ENCODE measurements at regions not wholly inside any gene's neighbourhood (a gene's known extent, or its start where the extent isn't known, plus 50 kb on each side); places are given as distances from the start of the nearest gene placed in this dataset.

GRCh38 chr5:17088051-17088450 lies 129.4 kb upstream of the BASP1 start:
- TF ChIP-seq GABPA (IDR thresholded peaks at IDR 0.05; ENCODE audit: low read depth): no peak
- no peak overlapping the region for H3K4me3 ChIP-seq (replicated peaks; ENCODE audit: insufficient read depth, low read length)
- no peak for DNase-seq (ENCODE audit: low read depth in 1 of 2, low spot score in 1 of 2)
- H3K27me3 ChIP-seq (ENCODE audit: insufficient read depth, poor library complexity, severe bottlenecking): no peaks in the 10 kb centered on the region
- H3K27ac ChIP-seq (replicated peaks): no peak overlapping the region

GRCh38 chr5:17089001-17089400 lies 128.4 kb upstream of the BASP1 start:
- TF ChIP-seq, protein P1, sequence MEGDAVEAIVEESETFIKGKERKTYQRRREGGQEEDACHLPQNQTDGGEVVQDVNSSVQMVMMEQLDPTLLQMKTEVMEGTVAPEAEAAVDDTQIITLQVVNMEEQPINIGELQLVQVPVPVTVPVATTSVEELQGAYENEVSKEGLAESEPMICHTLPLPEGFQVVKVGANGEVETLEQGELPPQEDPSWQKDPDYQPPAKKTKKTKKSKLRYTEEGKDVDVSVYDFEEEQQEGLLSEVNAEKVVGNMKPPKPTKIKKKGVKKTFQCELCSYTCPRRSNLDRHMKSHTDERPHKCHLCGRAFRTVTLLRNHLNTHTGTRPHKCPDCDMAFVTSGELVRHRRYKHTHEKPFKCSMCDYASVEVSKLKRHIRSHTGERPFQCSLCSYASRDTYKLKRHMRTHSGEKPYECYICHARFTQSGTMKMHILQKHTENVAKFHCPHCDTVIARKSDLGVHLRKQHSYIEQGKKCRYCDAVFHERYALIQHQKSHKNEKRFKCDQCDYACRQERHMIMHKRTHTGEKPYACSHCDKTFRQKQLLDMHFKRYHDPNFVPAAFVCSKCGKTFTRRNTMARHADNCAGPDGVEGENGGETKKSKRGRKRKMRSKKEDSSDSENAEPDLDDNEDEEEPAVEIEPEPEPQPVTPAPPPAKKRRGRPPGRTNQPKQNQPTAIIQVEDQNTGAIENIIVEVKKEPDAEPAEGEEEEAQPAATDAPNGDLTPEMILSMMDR (IDR thresholded peaks at IDR 0.05; ENCODE audit: insufficient read depth, low read length): no peak
- no peak for TF ChIP-seq SPI1 (IDR thresholded peaks at IDR 0.05; ENCODE audit: borderline replicate concordance, low read depth)
- TF ChIP-seq POLR2AphosphoS5 (IDR thresholded peaks at IDR 0.05; ENCODE audit: low read depth): no peak
- no peak for TF ChIP-seq REST (IDR thresholded peaks at IDR 0.05; ENCODE audit: insufficient replicate concordance, low read depth)
- no peak for TF ChIP-seq GABPA (IDR thresholded peaks at IDR 0.05; ENCODE audit: low read depth)
- no peak for DNase-seq (ENCODE audit: low read depth in 1 of 2, low spot score in 1 of 2)
- Histone ChIP-seq H3K27ac (replicated peaks) (no peak overlapping the region), H3K27me3 (ENCODE audit: insufficient read depth, poor library complexity, severe bottlenecking) (no peaks in the 10 kb centered on the region), H3K4me3 (replicated peaks; ENCODE audit: insufficient read depth, low read length) (no peak overlapping the region)

DNA sequence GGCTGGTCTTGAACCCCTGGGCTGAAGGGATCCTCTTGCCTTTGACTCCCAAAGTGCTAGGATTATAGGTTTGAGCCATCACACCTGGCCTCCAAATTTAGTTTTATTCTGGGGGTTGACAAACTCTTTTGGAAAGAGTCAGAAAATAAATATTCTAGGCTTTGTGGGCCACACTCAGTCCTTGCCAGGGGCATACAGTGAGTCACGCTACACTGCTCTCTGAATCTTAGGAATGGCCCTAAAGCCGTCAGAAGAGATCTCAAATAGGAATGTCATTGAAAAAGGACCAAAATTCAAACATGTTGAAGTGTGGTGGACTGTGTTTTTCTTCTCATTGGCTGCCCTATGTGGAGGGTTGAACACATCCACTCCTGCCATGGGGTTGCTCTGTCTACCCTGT lies 127.7 kb upstream of the BASP1 start:
- DNase-seq (ENCODE audit: low read depth in 1 of 2, low spot score in 1 of 2): no peak
- no peak overlapping the region for H3K27ac ChIP-seq (replicated peaks)
- no peak overlapping the region for H3K4me3 ChIP-seq (replicated peaks; ENCODE audit: insufficient read depth, low read length)
- TF ChIP-seq, protein P1 (IDR thresholded peaks at IDR 0.05; ENCODE audit: insufficient read depth, low read length): no peak
- TF ChIP-seq REST (IDR thresholded peaks at IDR 0.05; ENCODE audit: insufficient replicate concordance, low read depth): no peak
- no peak for TF ChIP-seq GABPA (IDR thresholded peaks at IDR 0.05; ENCODE audit: low read depth)
- no peak for TF ChIP-seq SPI1 (IDR thresholded peaks at IDR 0.05; ENCODE audit: borderline replicate concordance, low read depth)
- TF ChIP-seq POLR2AphosphoS5 (IDR thresholded peaks at IDR 0.05; ENCODE audit: low read depth): no peak
- no peaks in the 10 kb centered on the region for H3K27me3 ChIP-seq (ENCODE audit: insufficient read depth, poor library complexity, severe bottlenecking)

DNA sequence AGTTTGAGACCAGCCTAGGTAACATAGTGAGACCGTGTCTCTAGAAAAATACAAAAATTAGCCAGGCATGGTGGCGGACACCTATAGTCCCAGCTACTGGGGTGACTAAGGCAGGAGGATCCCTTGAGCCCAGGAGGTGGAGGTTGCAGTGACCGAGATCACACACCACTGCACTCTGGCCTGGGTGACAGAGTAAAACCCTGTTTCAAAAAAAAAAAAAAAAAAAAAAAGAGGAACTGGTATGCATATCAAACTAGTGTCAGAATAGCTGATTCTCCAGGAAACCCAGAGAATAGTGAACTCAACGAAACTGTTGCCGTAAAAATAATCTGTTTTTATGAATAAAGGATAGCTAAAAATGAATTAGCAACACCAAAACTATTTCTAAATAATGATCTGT lies 126.6 kb upstream of the BASP1 start:
- Histone ChIP-seq H3K27me3 (ENCODE audit: insufficient read depth, poor library complexity, severe bottlenecking) (no peaks in the 10 kb centered on the region), H3K4me3 (replicated peaks; ENCODE audit: insufficient read depth, low read length) (no peak overlapping the region), H3K27ac (replicated peaks) (no peak overlapping the region)
- DNase-seq (ENCODE audit: low read depth in 1 of 2, low spot score in 1 of 2): no peak
- no peak for TF ChIP-seq REST (IDR thresholded peaks at IDR 0.05; ENCODE audit: insufficient replicate concordance, low read depth)
- no peak for TF ChIP-seq GABPA (IDR thresholded peaks at IDR 0.05; ENCODE audit: low read depth)
- TF ChIP-seq SPI1 (IDR thresholded peaks at IDR 0.05; ENCODE audit: borderline replicate concordance, low read depth): peak; percentile 93
- TF ChIP-seq, protein P1 (IDR thresholded peaks at IDR 0.05; ENCODE audit: insufficient read depth, low read length): no peak

Measured in HL-60 (cell line).